ENCODE measurements at regions not wholly inside any gene's neighbourhood (a gene's known extent, or its start where the extent isn't known, plus 50 kb on each side); places are given as distances from the start of the nearest gene placed in this dataset.

- no peaks in the 10 kb centered on the region for H3K27me3 ChIP-seq (ENCODE audit: insufficient read depth, low read length)
- no peaks in the 10 kb centered on the region for H3K27me3 Mint-ChIP-seq (ENCODE audit: low read depth)
- no peak overlapping the region for H4K8ac ChIP-seq (replicated peaks; ENCODE audit: insufficient read length, low read depth, low read length)
- no peaks in the 10 kb centered on the region for H3K4me1 ChIP-seq (ENCODE audit: insufficient read depth, low read length)
- H2BK5ac ChIP-seq (ENCODE audit: insufficient read length, low read length): no peak overlapping the region
- no peaks in the 10 kb centered on the region for H3K23me2 ChIP-seq (ENCODE audit: insufficient read length, low read depth, low read length, poor library complexity, severe bottlenecking)
- H3K9me3 ChIP-seq (ENCODE audit: control insufficient read depth, low read depth, low read length): no peaks in the 10 kb centered on the region
- peaks cover 0 to 4% of the 10 kb centered on the region in 2 experiments; a peak in 1 of 4 replicates for H3K4me1 Mint-ChIP-seq
- H3K9me3 Mint-ChIP-seq: no peaks in the 10 kb centered on the region
- H2AK5ac ChIP-seq (ENCODE audit: insufficient read length, low read length): no peak overlapping the region
- H3K36me3 Mint-ChIP-seq (ENCODE audit: insufficient read depth in 1 of 3, low read depth in 3 of 3): no peaks in the 10 kb centered on the region
- DNase-seq: no peak
- H3K4ac ChIP-seq (ENCODE audit: low read depth, low read length): no peak overlapping the region
- H3K79me1 ChIP-seq (ENCODE audit: insufficient read depth, low read depth, low read length, poor library complexity, severe bottlenecking): no peaks in the 10 kb centered on the region
- no peaks in the 10 kb centered on the region for H4K20me1 ChIP-seq (ENCODE audit: control insufficient read depth, insufficient read depth, insufficient read length)
- no CpG with 5 or more reads among the region's 3 CpGs for WGBS (ENCODE audit: extremely low coverage, insufficient read length, low lambda C conversion rate)
- no peak overlapping the region for H3K27ac Mint-ChIP-seq
- H3K18ac ChIP-seq (ENCODE audit: insufficient read length, low read depth, low read length): no peak overlapping the region
- no peak overlapping the region for H3K4me3 Mint-ChIP-seq
- no peak overlapping the region for H2AFZ ChIP-seq (ENCODE audit: low read length)
- no peak overlapping the region for H3K4me2 ChIP-seq (ENCODE audit: insufficient read depth, insufficient read length, low read length)
- no peak overlapping the region for H2BK15ac ChIP-seq (ENCODE audit: low read depth, low read length)
- no peak overlapping the region for H3K9ac ChIP-seq (ENCODE audit: extremely low read depth, insufficient read length, low read length)
- H2BK12ac ChIP-seq (ENCODE audit: insufficient read length, low read depth, low read length): no peak overlapping the region
- H3K27ac ChIP-seq (ENCODE audit: insufficient read length, low read depth, low read length): no peak overlapping the region
- H4K91ac ChIP-seq (ENCODE audit: insufficient read length, low read depth, low read length): no peak overlapping the region
- no peak overlapping the region for H2BK120ac ChIP-seq (ENCODE audit: low read depth, low read length, poor library complexity, severe bottlenecking)
- H3K23ac ChIP-seq (ENCODE audit: insufficient read length, low read depth, low read length): no peak overlapping the region
- H3K79me2 ChIP-seq (ENCODE audit: insufficient read depth, low read length): no peaks in the 10 kb centered on the region
- no peak overlapping the region for H4K5ac ChIP-seq (ENCODE audit: insufficient read length, low read depth, low read length)
- no peak overlapping the region for H2BK20ac ChIP-seq (ENCODE audit: low read depth, low read length, poor library complexity, severe bottlenecking)
- H3K14ac ChIP-seq (ENCODE audit: insufficient read depth, low read length): no peak overlapping the region
- no peak for TF ChIP-seq CTCF (conservative IDR thresholded peaks at IDR 0.05)
- H3K56ac ChIP-seq (ENCODE audit: insufficient read length, low read depth, low read length): no peak overlapping the region
- no peak overlapping the region for H3T11ph ChIP-seq (ENCODE audit: low read length)
These were observed 395.4 kb downstream of the CSNK1G3 start for GRCh38 chr5:123907349-123907748.
